SH-SY5Y (cell line): ENCODE measurements at regions not wholly inside any gene's neighbourhood (a gene's known extent, or its start where the extent isn't known, plus 50 kb on each side); places are given as distances from the start of the nearest gene placed in this dataset.

Experiments used
- GATA2 ChIP-seq: IDR thresholded peaks from 2 replicates; pipeline ENCODE4 v1.6.1; 2011; ENCODE audit warnings: mild to moderate bottlenecking, low read depth, low read length
- GATA3 ChIP-seq: IDR thresholded peaks from 2 replicates; pipeline ENCODE4 v1.6.1; 2011; ENCODE audit warnings: low read depth, mild to moderate bottlenecking, low read length, moderate library complexity

DNA sequence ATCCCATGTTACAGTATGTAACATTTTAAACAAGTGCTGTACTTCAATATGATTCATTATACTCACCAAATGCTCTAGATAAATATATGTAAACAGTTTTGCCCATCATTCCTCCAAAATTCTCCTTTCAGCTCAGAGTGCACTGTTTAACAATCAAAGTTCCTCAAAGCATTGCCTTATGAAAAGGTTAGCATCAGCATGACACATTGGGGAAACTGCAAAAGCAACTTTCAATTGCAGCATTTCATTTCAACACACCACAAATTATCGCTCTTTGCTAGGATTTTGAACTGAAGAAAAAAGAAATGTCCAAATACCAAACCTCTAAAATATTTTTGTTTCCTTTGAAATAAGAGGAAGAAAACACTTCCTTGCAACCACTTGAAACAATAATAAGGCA lies 413.2 kb downstream of the FLRT2 start:
- TF ChIP-seq GATA2 (no peak), GATA3 (no peak)

DNA sequence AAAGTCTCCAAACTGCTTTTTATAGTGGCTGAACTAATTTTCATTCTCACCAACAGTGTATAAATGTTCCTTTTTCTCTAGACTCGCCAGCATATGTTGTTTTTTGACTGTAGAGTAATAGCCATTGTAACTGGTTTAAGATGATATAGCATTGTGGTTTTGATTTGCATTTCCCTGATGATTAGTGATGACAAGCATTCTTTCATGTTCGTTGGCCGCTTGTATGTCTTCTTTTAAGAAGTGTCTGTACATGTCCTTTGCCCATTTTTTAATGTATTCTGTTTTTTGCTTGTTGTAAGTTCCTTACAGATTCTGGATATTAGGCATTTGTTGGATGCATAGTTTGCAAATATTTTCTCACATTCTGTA lies 404.9 kb downstream of the FLRT2 start:
- TF ChIP-seq GATA3 (no peak), GATA2 (no peak)

DNA sequence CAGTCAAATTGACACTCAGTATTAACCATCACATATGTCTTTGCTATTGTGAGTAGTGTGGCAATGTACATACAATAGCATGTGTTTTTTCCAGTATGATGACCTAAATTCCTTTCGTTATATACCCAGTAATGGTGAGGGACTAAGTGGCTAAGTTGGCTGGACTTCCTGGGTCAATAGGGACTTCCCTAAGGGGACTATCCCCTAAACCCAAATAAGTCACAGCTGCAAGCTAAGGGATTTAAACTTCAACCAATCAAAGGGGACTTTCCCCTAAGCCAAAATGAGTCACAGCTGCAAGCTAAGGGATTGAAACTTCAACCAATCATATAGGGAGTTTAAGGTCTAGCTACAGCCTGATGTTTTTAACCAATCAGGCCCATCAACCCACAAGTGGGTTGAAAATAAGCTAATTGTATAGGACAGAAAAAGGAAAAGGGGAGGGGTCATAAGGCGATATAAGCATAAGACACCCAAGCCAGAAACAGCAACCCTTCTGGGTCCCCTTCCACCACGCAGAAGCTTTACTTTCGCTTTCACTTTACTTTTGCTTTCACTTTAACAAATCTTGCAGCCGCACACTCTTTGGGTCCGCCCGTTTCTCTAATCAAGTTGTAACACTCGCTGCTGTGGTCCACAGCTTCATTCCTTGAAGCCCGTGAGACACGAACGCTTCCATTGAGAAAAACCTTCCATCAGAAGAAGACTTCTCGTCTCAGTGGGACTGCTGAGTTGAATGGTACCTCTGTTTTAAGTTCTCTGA lies 404.4 kb downstream of the FLRT2 start:
- no peak for TF ChIP-seq GATA3
- TF ChIP-seq GATA2 = no peak

DNA sequence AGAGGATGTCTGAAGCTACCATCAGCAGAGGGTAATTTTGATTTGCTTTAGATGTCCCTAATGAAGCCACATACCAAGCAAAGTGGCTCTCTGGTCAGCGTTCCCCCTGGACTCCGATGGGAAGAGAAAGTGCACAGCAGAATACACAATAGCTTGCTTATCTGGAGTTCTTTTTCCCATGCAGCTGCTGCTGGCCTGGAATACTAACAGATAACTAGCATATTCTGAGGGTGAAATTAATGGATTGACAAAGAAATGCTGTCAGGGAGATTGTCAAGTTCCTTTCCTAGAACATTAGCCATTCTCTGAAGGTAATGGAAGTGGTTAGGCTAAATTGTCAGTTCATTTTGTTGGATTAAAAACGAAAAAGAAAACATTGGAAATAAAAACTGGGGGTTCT lies 391.3 kb downstream of the FLRT2 start:
- no peak for TF ChIP-seq GATA3

DNA sequence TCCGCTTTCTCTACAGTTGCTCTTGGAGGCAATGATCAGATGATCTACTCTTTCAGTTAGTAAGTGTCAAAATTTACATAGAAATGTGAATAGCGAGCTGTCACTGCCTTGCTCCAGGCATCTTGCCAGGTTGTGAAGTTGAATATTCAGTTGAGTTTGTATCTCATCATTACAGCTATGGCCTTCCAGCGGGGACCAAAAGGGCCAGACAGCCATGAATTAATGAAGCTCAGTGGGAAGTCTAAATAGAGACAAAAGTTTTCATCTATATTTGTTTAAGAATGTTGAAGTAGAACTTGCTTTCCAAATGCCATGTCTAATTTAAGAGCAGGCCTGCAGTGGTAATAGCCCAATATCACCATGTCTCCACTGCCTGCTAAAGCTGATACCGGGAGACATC lies 387.8 kb downstream of the FLRT2 start:
- TF ChIP-seq GATA2 (no peak), GATA3 (no peak)

DNA sequence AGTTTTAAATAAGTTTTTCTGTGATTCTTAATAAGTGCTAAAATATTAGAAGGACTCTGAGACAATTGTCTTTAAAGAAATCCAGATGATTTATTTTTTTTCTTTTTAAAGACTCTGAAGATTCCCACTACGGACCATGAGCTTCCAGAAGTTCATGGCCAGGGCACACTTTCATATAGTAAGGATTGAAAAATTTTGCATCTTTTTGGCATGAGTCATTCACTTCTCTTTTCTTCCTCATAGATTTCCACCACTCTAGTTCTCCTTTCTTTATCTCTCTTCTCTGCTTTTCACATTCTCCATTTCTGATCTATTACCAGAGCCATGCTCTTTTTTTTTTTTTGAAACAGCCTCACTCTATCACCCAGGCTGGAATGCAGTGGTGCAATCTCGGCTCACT lies 385.8 kb downstream of the FLRT2 start:
- TF ChIP-seq GATA3 = no peak
- TF ChIP-seq GATA2 = no peak

DNA sequence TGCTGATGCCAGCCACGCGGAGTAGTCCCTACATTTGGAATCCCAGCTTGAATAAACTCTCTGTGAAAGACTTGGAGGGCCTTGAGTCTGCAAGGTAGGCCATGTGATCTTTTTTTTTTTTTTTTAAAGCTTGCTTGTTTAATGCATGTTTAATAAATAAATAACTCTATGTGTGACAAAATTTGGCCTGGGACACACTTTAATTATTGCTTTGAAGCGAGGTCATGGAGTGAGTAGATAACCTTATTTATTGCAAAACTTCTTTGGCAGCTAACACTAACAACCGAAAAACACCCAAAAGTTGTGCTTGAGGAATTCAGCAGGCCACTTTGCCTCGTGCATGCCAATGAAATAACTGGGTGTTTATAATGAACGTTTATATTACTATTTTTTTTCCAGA lies 382.2 kb downstream of the FLRT2 start:
- TF ChIP-seq GATA3 = no peak
- TF ChIP-seq GATA2 = no peak

DNA sequence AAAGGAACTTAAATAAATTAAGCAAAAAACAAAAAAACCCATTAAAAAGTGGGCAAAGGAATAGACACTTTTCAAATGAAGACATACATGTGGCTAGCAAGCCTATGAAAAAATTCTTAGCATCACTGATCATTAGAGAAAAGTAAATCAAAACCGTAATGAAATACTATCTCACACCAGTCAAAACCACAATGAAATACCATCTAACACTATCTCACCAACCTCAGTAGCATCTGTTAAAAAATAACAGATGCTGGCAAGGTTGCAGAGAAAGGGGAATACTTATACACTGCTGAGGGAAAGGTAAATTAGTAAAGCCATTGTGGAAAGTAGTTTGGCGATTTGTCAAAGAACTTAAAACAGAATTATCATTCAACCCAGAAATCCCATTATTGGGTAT lies 381.1 kb downstream of the FLRT2 start:
- TF ChIP-seq GATA2 (no peak), GATA3 (no peak)

DNA sequence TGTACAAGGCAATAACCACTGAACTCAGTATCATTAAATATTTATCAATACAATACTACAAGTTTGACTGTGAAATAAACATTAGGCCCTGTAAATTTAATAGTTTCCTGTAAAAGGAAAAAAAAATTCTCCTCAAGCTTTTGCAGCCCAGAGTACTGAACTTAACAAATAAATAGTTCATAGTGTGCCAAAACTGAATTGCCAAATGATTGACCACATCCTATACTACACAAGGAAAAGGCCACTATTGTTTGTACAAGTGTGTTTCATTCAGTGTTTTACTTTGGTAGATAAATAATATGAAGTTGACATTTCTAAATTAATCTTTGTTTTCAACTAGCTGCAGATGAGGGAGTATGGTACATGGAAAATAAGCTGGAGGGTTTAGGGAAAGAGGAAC lies 379.6 kb downstream of the FLRT2 start:
- TF ChIP-seq GATA2 = no peak
- TF ChIP-seq GATA3 = no peak

DNA sequence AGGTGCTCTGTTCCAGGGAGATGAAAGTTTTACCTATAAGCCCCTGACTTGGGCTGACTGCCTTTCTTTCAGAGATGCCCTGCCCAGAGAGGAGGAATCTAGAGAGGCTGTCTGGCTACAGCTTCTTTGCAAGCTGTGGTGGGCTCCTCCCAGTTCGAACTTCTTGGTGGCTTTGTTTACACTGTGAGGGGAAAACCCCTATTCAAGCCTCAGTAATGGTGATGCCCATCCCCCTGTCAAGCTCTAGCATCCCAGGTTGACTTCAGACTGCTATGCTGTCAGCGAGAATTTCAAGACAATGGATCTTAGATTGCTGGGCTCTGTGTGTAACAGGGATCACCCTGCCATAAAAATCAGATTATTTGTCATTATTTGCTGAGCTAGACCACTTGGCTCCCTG lies 377.6 kb downstream of the FLRT2 start:
- TF ChIP-seq GATA2 (no peak), GATA3 (no peak)

DNA sequence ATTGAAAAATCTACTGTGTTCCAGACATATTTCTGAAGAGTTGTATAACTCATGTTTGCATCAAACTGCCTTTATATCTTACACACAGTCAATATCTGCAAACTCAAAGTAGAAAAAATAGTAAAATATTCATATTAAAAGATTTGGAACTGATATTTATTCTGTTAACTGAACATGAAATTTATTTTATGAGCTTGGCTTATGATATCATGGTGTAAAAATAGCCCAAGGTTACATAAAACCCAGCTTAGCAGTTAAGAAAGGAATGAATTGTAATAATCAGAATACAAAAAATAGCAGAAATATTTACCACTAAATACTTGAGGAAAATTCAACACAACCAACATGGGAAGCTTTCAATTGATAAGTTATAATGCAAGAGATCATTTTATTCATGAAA lies 367.9 kb downstream of the FLRT2 start:
- TF ChIP-seq GATA2 (no peak), GATA3 (no peak)

DNA sequence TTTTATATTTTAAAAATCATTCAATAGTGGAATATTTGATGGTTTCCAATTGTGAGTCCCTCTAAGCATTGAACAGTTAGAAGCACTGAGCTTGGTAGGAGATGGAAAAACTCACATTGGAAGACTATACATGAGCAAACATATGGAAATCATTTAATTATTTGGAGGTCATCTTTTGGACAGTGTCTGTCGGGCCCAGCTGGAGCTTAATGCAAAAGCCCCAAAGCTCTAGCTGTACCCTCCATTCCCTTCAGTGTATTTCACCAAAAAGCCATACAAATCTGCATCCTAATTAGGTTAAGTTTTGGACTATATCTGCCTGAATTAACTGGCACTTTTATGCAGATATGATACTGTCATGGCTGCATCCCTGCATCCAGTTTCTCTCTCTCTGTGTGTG lies 365.7 kb downstream of the FLRT2 start:
- TF ChIP-seq GATA2 = no peak
- TF ChIP-seq GATA3 = no peak

DNA sequence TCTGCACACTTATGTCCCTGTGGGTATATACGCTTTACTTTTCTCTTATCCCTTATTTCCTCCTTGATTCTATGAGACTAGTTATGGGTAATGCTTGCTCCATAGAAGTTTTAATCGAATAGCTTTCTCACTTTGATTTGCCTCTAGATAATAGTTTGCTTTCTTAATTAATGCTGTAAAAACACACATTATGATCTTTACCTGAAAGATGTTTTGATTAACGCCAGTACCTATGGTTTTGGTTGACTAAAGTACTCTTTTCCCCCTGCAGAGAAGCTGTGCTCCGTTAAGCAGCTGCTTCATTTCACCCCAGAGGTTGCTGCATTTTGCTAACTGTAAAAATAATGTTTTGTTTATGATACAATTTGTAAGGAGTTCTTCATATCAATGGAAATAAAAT lies 362.3 kb downstream of the FLRT2 start:
- TF ChIP-seq GATA2 (no peak), GATA3 (no peak)

DNA sequence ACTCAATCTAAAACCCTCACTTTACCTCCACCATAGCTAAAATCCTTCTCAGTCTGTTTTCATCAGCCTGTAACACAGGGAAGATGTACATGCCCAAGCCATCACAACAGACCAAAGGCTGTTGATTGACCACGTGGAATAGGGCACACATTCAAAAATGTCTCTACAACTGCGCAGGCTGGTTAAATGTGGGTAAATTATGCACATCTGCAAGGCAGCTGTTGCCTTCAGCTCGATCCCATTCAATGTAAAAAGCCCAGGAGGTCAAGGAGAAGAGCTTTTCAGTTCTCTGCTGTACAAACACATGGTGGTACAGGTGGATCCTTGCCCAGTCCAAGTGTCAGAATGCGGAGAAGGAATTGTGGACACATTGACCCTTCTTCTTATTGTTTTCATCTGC lies 354.0 kb downstream of the FLRT2 start:
- TF ChIP-seq GATA3 = no peak
- no peak for TF ChIP-seq GATA2

DNA sequence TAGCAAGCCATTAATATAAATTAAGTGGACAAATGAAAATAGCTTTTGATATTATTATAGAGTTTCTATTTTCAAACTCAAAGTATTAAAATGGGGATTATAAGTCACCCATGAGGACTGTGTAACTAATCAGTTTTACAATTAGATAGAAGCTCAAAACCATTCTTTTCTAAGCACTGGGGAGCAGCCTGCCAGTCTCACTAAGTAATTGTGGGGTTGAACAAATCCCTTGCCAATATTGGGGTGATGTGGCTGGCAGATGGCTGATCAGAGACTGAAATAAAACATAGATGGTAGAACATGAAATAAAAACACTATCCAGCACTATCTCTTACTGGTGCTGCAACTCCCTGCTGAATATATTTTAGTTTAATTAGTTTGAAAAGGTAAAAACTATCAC lies 353.2 kb downstream of the FLRT2 start:
- TF ChIP-seq GATA3 (no peak), GATA2 (no peak)

DNA sequence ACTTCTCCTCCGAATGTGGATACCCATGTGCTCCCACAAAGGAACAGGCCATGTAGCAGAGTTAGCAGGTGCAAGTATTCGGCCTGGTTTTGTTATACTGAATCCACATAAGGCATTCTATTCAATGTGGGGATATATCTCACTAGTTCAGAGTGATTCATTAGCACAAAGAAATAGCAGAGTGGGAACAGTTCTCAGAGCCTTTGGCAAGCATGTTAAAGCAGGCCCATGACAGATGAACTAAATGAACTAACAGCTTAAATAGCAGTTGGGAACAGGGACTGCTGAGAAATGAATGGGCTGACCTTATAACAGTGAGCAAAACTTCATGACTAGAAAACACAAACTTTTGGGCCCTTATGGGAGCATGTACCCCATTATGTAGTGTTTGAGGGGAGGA lies 352.0 kb downstream of the FLRT2 start:
- no peak for TF ChIP-seq GATA2
- no peak for TF ChIP-seq GATA3
